GM12891 (cell line): ENCODE measurements at regions not wholly inside any gene's neighbourhood (a gene's known extent, or its start where the extent isn't known, plus 50 kb on each side); places are given as distances from the start of the nearest gene placed in this dataset.

ENCODE experiments used
- POLR2A ChIP-seq: IDR thresholded peaks from 2 replicates; pipeline ENCODE4 v1.6.1; 2011; ENCODE audit warnings: low read depth, low read length, control low read depth
- POLR2AphosphoS5 ChIP-seq: IDR thresholded peaks from 2 replicates; pipeline ENCODE4 v1.6.1; 2011; ENCODE audit warnings: low read depth, low read length, control low read depth
- SPI1 ChIP-seq: IDR thresholded peaks from 2 replicates; pipeline ENCODE4 v1.6.1; 2011; ENCODE audit warnings: low read depth, low read length, control low read depth
- TAF1 ChIP-seq: IDR thresholded peaks from 2 replicates; pipeline ENCODE4 v1.6.1; 2011; ENCODE audit warnings: low read depth, low read length, control low read depth

DNA sequence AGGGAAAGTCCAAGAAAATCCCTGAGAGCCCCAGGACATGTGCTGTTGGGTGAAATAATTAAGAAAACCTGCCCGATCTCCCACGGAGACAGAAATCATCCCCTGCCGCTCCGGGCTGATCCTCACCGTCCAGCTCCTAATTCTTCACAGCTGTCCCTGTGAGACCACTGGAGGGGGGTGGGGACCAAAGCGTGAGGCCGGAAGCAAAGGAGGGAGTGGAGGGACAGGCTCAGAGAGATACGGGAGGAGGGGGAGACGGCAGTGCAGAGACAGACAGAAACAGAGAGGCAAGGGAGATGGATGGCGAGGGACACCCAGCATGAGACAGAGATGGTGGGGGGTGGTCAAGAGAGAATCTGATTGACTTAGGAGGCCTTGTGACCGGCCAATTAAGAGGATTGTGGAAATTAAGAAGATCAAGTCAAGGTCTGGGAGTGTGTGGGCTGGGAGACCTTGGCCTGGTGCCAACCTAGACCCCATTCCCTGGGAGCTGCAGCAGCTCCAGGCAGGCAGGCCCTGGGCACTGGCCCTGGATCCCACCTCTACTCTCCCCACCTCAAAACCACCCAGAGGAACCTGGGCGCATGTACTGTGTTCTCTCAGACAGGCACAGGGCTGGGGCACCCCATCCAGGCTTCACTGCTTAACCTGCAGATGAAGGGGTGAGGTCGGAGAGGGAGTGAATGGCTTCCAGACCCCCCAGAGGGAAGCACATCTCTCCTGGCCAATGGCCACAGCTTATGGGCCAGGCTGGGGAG lies 113.2 kb upstream of the ALDH1A3 start:
- no peak for TF ChIP-seq POLR2A
- TF ChIP-seq POLR2AphosphoS5 = no peak
- TF ChIP-seq SPI1 = no peak
- TF ChIP-seq TAF1 = no peak
